Muscle of leg (tissue), 3 donors: ENCODE measurements at regions not wholly inside any gene's neighbourhood (a gene's known extent, or its start where the extent isn't known, plus 50 kb on each side); places are given as distances from the start of the nearest gene placed in this dataset.

Source experiments
- DNase-seq: peaks from one replicate; pipeline ENCODE4 v3.0.0; 2013
- H3K27ac ChIP-seq: one replicate; pipeline ENCODE4 v1.5.1; 2013; ENCODE audit warnings: mild to moderate bottlenecking, low read length, control low read depth
- H3K27me3 ChIP-seq: one replicate; pipeline ENCODE4 v1.6.1; 2013; ENCODE audit warnings: low read length; ENCODE audit not compliant: control insufficient read depth, insufficient read depth
- H3K36me3 ChIP-seq: one replicate; pipeline ENCODE4 v1.6.1; 2013; ENCODE audit warnings: low read length; ENCODE audit not compliant: control insufficient read depth, insufficient read depth
- H3K4me1 ChIP-seq: one replicate; pipeline ENCODE4 v1.6.1; 2013; ENCODE audit warnings: low read length; ENCODE audit not compliant: control insufficient read depth, insufficient read depth
- H3K4me3 ChIP-seq: one replicate; pipeline ENCODE4 v1.5.1; 2013; ENCODE audit warnings: low read length, control low read depth
- H3K9me3 ChIP-seq: replicated peaks from 2 replicates; pipeline ENCODE4 v1.6.1; 2013; ENCODE audit warnings: low read depth, low read length; ENCODE audit not compliant: control insufficient read depth
- WGBS: methylation state at CpG from one replicate; pipeline ENCODE4 v1.1.5; 2013; ENCODE audit warnings: missing lambda C conversion rate; ENCODE audit not compliant: insufficient coverage; 5-methylcytosine and 5-hydroxymethylcytosine counted together

- WGBS: 60% methylated on average over 2 of the region's 4 CpGs
- Histone ChIP-seq H3K9me3 (no peaks in the 10 kb centered on the region), H3K36me3 (no peaks in the 10 kb centered on the region), H3K27me3 (no peaks in the 10 kb centered on the region), H3K4me3 (no peak overlapping the region), H3K27ac (no peak overlapping the region), H3K4me1 (no peaks in the 10 kb centered on the region)
- no peak for DNase-seq
Measured at GRCh38 chr7:51685794-51686193, 369.2 kb upstream of the COBL start.

DNA sequence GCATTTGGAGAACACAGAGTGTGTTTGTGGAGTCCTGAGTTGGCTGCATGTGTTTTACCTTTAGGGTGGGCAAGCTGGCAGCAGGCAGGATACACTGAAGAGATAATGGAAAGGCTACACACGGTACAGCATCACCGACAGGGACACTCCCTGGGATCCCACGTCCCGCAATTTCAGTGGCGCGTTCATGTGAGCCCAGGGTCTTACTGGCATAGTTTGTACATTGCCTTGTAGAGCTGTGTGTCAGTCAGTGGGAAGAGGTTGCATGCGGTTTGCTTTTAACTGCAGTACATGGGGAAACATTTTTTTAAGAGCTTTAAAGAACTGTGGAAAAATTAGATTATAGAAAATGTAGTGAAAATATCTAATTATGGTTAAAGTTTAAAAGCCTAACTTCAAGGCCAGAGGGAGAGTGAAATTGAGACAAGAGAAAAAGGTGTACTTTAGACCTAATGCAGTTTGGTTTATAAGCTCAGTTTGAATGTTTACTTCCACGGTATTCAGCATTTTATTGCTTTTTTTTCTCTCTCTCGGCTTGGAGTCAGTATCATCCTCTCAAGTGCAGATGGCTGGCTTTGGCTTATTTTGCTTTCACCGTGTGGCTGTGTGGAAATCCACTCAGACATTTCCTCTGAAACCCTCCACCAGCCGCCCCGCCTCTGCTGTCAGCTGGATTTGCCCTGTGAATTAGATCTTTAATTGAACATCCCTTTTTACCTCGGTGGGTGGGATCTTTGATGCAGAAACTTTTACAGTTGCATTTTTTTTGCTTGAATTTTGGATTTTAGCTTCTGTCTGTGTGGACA, 364.2 kb upstream of the COBL start:
- 69% methylated on average over 8 of the region's 13 CpGs for WGBS
- Histone ChIP-seq H3K27me3 (no peaks in the 10 kb centered on the region), H3K9me3 (no peaks in the 10 kb centered on the region), H3K36me3 (no peaks in the 10 kb centered on the region), H3K4me3 (no peak overlapping the region), H3K4me1 (no peaks in the 10 kb centered on the region), H3K27ac (no peak overlapping the region)
- DNase-seq: no peak

- H3K27me3 ChIP-seq: no peaks in the 10 kb centered on the region
- 76% methylated on average over 8 of the region's 9 CpGs for WGBS
Measured at GRCh38 chr7:51679358-51679757, 362.7 kb upstream of the COBL start.

DNA sequence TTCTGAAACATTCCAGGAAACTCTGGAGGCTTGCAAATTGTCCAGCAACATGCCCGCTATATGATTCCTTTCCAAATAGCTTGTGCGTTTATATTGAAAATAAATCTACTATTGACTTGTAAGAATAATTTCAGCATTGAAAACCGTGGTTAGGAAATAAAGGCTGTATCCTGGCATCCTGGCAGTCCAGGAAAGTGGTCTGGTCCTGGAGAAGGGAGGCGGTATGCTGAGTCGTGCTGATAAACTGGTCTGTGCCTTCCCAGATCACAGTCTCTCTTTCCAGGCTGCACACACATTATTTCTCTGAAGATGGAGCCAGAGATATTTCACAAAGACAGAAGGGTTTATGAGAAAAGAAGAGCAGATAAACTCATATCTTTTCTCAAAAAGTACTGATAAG, 350.1 kb upstream of the COBL start:
- no CpG with 5 or more reads among the region's 5 CpGs for WGBS
- H3K27me3 ChIP-seq: no peaks in the 10 kb centered on the region
- H3K27ac ChIP-seq: no peak overlapping the region
- DNase-seq: no peak
- H3K36me3 ChIP-seq: no peaks in the 10 kb centered on the region
- H3K4me3 ChIP-seq: no peak overlapping the region
- no peaks in the 10 kb centered on the region for H3K9me3 ChIP-seq
- H3K4me1 ChIP-seq: no peaks in the 10 kb centered on the region

More at GRCh38 chr7:51679358-51679757, 362.7 kb upstream of the COBL start:
- Histone ChIP-seq H3K9me3 (no peaks in the 10 kb centered on the region), H3K4me1 (no peaks in the 10 kb centered on the region), H3K36me3 (no peaks in the 10 kb centered on the region), H3K4me3 (no peak overlapping the region), H3K27ac (no peak overlapping the region)
- no peak for DNase-seq

- H3K27ac ChIP-seq: no peak overlapping the region
- WGBS: 16% methylated on average over 2 of the region's 3 CpGs
- H3K9me3 ChIP-seq: no peaks in the 10 kb centered on the region
- no peak overlapping the region for H3K4me3 ChIP-seq
- no peaks in the 10 kb centered on the region for H3K27me3 ChIP-seq
- H3K4me1 ChIP-seq: no peaks in the 10 kb centered on the region
- H3K36me3 ChIP-seq: no peaks in the 10 kb centered on the region
- DNase-seq: no peak
Measured at GRCh38 chr7:51666266-51666665, 349.7 kb upstream of the COBL start.

DNA sequence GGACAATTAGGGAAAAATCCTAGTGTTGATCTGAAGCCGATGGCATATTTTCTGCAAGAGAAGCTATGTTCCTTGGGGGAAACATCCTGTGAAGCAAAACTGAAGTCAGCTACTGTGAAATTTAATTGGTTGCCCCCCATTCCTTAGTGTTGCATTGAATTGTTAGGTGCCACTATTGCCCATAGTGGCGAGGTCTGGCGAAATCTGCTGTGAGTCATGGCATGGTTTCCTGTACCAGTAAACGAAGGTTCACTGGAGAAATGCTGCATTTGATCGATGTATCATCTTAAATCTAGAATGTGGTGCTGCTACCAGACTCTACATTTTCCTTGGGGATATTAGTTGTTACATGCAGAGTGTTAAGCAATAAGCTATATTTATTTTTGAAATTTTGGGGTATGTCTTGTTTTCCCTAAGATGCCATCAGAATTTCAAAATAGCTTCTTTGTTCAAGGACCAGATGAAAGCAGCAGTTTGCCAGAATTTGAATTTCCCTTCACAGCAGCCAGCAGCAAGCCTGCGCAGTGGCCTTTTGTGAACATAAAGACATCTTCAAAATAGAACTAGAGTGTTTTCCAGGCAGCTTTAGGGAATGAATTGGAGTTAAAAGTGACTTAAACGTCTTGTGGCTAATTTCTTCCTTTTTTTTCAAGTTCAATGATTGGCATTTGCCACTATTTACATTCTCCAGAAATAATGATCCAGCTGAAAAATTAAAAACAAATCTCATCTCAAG, 348.6 kb upstream of the COBL start:
- H3K36me3 ChIP-seq: no peaks in the 10 kb centered on the region
- no peaks in the 10 kb centered on the region for H3K27me3 ChIP-seq
- H3K9me3 ChIP-seq: no peaks in the 10 kb centered on the region
- no peaks in the 10 kb centered on the region for H3K4me1 ChIP-seq
- WGBS: 85% methylated on average over 5 of the region's 7 CpGs
- no peak overlapping the region for H3K27ac ChIP-seq
- DNase-seq: no peak
- H3K4me3 ChIP-seq: no peak overlapping the region

GRCh38 chr7:51660516-51660915, 343.9 kb upstream of the COBL start:
- H3K36me3 ChIP-seq: no peaks in the 10 kb centered on the region
- no peaks in the 10 kb centered on the region for H3K27me3 ChIP-seq
- no peak overlapping the region for H3K27ac ChIP-seq
- no peak overlapping the region for H3K4me3 ChIP-seq
- no peaks in the 10 kb centered on the region for H3K4me1 ChIP-seq
- 80% methylated on average over 1 of the region's 7 CpGs for WGBS
- DNase-seq: no peak
- H3K9me3 ChIP-seq: no peaks in the 10 kb centered on the region

- H3K36me3 ChIP-seq: no peaks in the 10 kb centered on the region
- H3K27me3 ChIP-seq: no peaks in the 10 kb centered on the region
- H3K4me1 ChIP-seq: no peaks in the 10 kb centered on the region
- H3K27ac ChIP-seq: no peak overlapping the region
- H3K4me3 ChIP-seq: no peak overlapping the region
- no peaks in the 10 kb centered on the region for H3K9me3 ChIP-seq
- WGBS: 92% methylated on average over 3 of the region's 6 CpGs
- DNase-seq: no peak
Measured at GRCh38 chr7:51658684-51659083, 342.1 kb upstream of the COBL start.

GRCh38 chr7:51647931-51648351, 331.3 kb upstream of the COBL start:
- WGBS: 37% methylated on average over 14 of the region's 14 CpGs

DNA sequence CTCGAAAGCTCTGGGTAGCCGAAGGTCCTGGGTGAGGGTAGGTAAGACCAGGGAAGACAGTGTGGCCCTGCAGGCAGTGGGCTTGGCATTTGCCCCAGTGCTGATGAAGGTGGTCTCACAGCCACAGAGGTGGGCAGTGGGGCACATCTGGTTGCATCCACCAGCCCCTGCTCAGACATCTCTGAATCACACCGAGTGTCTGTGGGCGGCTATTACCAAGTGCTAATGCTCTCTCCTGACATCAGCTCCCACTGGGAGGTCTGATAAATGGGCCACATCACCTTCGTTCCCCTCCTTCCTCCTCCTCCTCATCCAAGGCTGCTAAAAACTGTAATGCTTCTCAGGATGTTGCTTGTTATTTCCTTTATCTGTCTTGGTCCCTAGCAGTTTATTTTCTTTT, 330.9 kb upstream of the COBL start:
- no peaks in the 10 kb centered on the region for H3K9me3 ChIP-seq
- H3K4me3 ChIP-seq: no peak overlapping the region
- no peak overlapping the region for H3K27ac ChIP-seq
- WGBS: 75% methylated on average over 5 of the region's 5 CpGs
- peaks cover 2% of the 10 kb centered on the region for H3K27me3 ChIP-seq
- H3K4me1 ChIP-seq: no peaks in the 10 kb centered on the region
- DNase-seq: no peak
- no peaks in the 10 kb centered on the region for H3K36me3 ChIP-seq

More at GRCh38 chr7:51647931-51648351, 331.3 kb upstream of the COBL start:
- peaks cover 2% of the 10 kb centered on the region for H3K27me3 ChIP-seq
- H3K36me3 ChIP-seq: no peaks in the 10 kb centered on the region
- no peak overlapping the region for H3K27ac ChIP-seq
- H3K9me3 ChIP-seq: no peaks in the 10 kb centered on the region
- no peaks in the 10 kb centered on the region for H3K4me1 ChIP-seq
- H3K4me3 ChIP-seq: no peak overlapping the region
- peak; percentile 35 for DNase-seq
